Activated B cell treated with CpG ODN at 0.5 μM for 24 hours (primary cell): ENCODE measurements at regions not wholly inside any gene's neighbourhood (a gene's known extent, or its start where the extent isn't known, plus 50 kb on each side); places are given as distances from the start of the nearest gene placed in this dataset.

Source experiments
- ATAC-seq: fragments of 200-7000 bp; cut with Tn5 transposase; one replicate; pipeline ENCODE4 v1.10.0; 2021; ENCODE audit warnings: low read depth, mild to moderate bottlenecking, moderate library complexity
- CTCF ChIA-PET: fragments of 350-600 bp; sonication (Branson Sonifier 250); formaldehyde crosslinking; loops from one replicate; lab custom pipeline; 2021; ENCODE audit warnings: antibody characterized with exemption; lab: Charles Lee
- POLR2A ChIA-PET: fragments of 350-600 bp; sonication (Branson Sonifier 250); formaldehyde crosslinking; loops from one replicate; lab custom pipeline; 2021; ENCODE audit warnings: antibody characterized with exemption; lab: Charles Lee
- DNase-seq: peaks from one replicate; pipeline ENCODE4 v3.0.0; 2022
- H3K27ac Mint-ChIP-seq: one replicate; pipeline ENCODE4 v1.8.0; 2020; ENCODE audit warnings: mixed read lengths
- H3K27me3 Mint-ChIP-seq: one replicate; pipeline ENCODE4 v1.8.0; 2021; ENCODE audit warnings: mixed read lengths
- H3K36me3 Mint-ChIP-seq: one replicate; pipeline ENCODE4 v1.8.0; 2021; ENCODE audit warnings: low read depth, mixed read lengths
- H3K4me1 Mint-ChIP-seq: one replicate; pipeline ENCODE4 v1.8.0; 2021; ENCODE audit warnings: mixed read lengths
- H3K4me3 Mint-ChIP-seq: one replicate; pipeline ENCODE4 v1.8.0; 2020; ENCODE audit warnings: mild to moderate bottlenecking, mixed read lengths
- H3K9me3 Mint-ChIP-seq: one replicate; pipeline ENCODE4 v1.8.0; 2020; ENCODE audit warnings: mixed read lengths
- CTCF ChIP-seq: fragments of 200-600 bp; IDR thresholded peaks from one replicate; pipeline ENCODE4 v1.8.0; 2022; ENCODE audit warnings: antibody characterized with exemption, mild to moderate bottlenecking
- intact Hi-C: fragments of 100-400 bp; cut with micrococcal nuclease; formaldehyde crosslinking; loops from one replicate; pipeline ENCODE4 v1.15.1; 2024

- Mint-ChIP-seq H3K9me3 (no peaks in the 10 kb centered on the region), H3K4me1 (peaks cover 9% of the 10 kb centered on the region), H3K27me3 (no peaks in the 10 kb centered on the region), H3K36me3 (no peaks in the 10 kb centered on the region), H3K4me3 (no peak overlapping the region), H3K27ac (no peak overlapping the region)
- TF ChIP-seq CTCF = no peak
- intact Hi-C loops = no loop called here
- DNase-seq = no peak
- ATAC-seq = no peak
- POLR2A ChIA-PET = no interaction called here
- CTCF ChIA-PET = no interaction called here
Observed at GRCh38 chr4:144575181-144575580, 70.8 kb upstream of the HHIP start.

GRCh38 chr4:144578681-144579080 is 67.3 kb upstream of the HHIP start:
- ATAC-seq (no peak), DNase-seq (no peak)
- TF ChIP-seq CTCF = no peak
- Mint-ChIP-seq H3K4me3 (no peak overlapping the region), H3K36me3 (no peaks in the 10 kb centered on the region), H3K27ac (no peak overlapping the region), H3K9me3 (no peaks in the 10 kb centered on the region), H3K4me1 (peaks cover 9% of the 10 kb centered on the region), H3K27me3 (no peaks in the 10 kb centered on the region)
- CTCF ChIA-PET = no interaction called here
- POLR2A ChIA-PET = no interaction called here
- intact Hi-C loops = no loop called here

- Mint-ChIP-seq H3K4me3 (no peak overlapping the region), H3K4me1 (peaks cover 3% of the 10 kb centered on the region), H3K36me3 (no peaks in the 10 kb centered on the region), H3K27me3 (no peaks in the 10 kb centered on the region), H3K9me3 (no peaks in the 10 kb centered on the region), H3K27ac (no peak overlapping the region)
- DNase-seq = no peak
- ChIA-PET POLR2A (no interaction called here), CTCF (no interaction called here)
- TF ChIP-seq CTCF = no peak
- no peak for ATAC-seq
- intact Hi-C loops = no loop called here
Observed at GRCh38 chr4:144579411-144580030, 66.4 kb upstream of the HHIP start.

- H3K4me1 Mint-ChIP-seq = no peaks in the 10 kb centered on the region
Observed at GRCh38 chr4:144580430-144580829, 65.5 kb upstream of the HHIP start.

More at GRCh38 chr4:144580430-144580829, 65.5 kb upstream of the HHIP start:
- no peaks in the 10 kb centered on the region for H3K9me3 Mint-ChIP-seq
- POLR2A ChIA-PET = no interaction called here
- H3K27ac Mint-ChIP-seq = no peak overlapping the region
- DNase-seq = no peak
- no peaks in the 10 kb centered on the region for H3K36me3 Mint-ChIP-seq
- H3K4me3 Mint-ChIP-seq = no peak overlapping the region
- intact Hi-C loops = no loop called here
- no peak for TF ChIP-seq CTCF
- no peaks in the 10 kb centered on the region for H3K27me3 Mint-ChIP-seq
- ATAC-seq = no peak
- CTCF ChIA-PET = no interaction called here
